ENCODE measurements at regions not wholly inside any gene's neighbourhood (a gene's known extent, or its start where the extent isn't known, plus 50 kb on each side); places are given as distances from the start of the nearest gene placed in this dataset.

DNA sequence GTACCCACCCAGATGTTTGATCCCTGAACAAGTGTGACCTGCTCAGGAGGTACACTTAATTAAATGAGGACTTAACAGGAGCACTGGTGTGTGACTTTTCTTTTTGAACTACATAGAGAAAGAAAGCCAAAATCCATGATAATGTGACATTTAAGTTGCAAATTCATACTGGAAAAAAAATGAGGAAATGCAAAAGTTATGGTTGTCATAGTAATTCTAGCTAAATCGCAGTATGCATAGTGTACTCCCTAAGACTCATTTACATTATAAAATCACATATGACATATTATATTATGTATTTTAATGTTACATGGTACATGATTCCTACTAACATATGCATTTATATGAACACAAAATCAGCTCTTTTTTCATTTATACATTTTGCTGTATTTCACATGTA lies 92.0 kb upstream of the PCSK5 start:
- TF ChIP-seq EZH2 (IDR thresholded peaks at IDR 0.05) (no peak), POLR2AphosphoS5 (IDR thresholded peaks at IDR 0.05; ENCODE audit: borderline replicate concordance, low read depth, low read length) (no peak)
